VCaP (cell line): ENCODE measurements at regions not wholly inside any gene's neighbourhood (a gene's known extent, or its start where the extent isn't known, plus 50 kb on each side); places are given as distances from the start of the nearest gene placed in this dataset.

Source experiments
- H3K27ac ChIP-seq: fragments of 450-650 bp; 2 replicates; pipeline ENCODE4 v1.5.1; 2017
- TF ChIP-seq, protein P1 (sequence below): fragments of 450-650 bp; conservative IDR thresholded peaks from 2 replicates; pipeline ENCODE4 v1.5.1; 2017; ENCODE audit warnings: mild to moderate bottlenecking, moderate library complexity

- TF ChIP-seq, protein P1, sequence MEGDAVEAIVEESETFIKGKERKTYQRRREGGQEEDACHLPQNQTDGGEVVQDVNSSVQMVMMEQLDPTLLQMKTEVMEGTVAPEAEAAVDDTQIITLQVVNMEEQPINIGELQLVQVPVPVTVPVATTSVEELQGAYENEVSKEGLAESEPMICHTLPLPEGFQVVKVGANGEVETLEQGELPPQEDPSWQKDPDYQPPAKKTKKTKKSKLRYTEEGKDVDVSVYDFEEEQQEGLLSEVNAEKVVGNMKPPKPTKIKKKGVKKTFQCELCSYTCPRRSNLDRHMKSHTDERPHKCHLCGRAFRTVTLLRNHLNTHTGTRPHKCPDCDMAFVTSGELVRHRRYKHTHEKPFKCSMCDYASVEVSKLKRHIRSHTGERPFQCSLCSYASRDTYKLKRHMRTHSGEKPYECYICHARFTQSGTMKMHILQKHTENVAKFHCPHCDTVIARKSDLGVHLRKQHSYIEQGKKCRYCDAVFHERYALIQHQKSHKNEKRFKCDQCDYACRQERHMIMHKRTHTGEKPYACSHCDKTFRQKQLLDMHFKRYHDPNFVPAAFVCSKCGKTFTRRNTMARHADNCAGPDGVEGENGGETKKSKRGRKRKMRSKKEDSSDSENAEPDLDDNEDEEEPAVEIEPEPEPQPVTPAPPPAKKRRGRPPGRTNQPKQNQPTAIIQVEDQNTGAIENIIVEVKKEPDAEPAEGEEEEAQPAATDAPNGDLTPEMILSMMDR, result no peak
- no peak overlapping the region for H3K27ac ChIP-seq
Measured at GRCh38 chr11:26042113-26042512, 289.8 kb upstream of the ANO3 start.

GRCh38 chr11:26043665-26044064, 288.3 kb upstream of the ANO3 start:
- TF ChIP-seq, protein P1, result no peak
- no peak overlapping the region for H3K27ac ChIP-seq

- H3K27ac ChIP-seq, result no peak overlapping the region
- TF ChIP-seq, protein P1, result no peak
Measured at GRCh38 chr11:26044389-26044788, 287.5 kb upstream of the ANO3 start.

GRCh38 chr11:26045082-26045481, 286.8 kb upstream of the ANO3 start:
- H3K27ac ChIP-seq, result no peak overlapping the region

GRCh38 chr11:26048271-26048670, 283.7 kb upstream of the ANO3 start:
- H3K27ac ChIP-seq, result no peak overlapping the region
- TF ChIP-seq, protein P1, result no peak

More at GRCh38 chr11:26045082-26045481, 286.8 kb upstream of the ANO3 start:
- TF ChIP-seq, protein P1, result no peak

DNA sequence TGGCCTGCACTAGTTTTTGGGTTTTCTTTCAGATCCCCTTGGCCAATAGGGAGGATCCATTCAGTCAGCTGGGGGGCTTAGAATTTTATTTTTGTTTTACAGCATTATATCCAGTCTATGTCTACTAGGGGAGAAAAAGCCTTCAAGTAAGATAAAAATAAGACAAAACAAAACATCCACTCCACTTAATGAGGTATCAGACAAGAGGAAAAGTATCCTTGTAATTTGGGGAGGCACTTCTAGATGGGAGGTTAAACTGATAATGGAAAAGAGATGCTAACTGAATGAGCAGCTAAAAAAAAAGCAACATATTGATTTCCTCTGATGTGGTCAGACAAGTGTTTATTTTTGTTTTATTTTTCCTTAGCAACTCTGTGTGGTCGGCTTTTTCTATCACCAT, 278.0 kb upstream of the ANO3 start:
- TF ChIP-seq, protein P1, result no peak
- no peak overlapping the region for H3K27ac ChIP-seq

- no peak overlapping the region for H3K27ac ChIP-seq
- TF ChIP-seq, protein P1, result no peak
Measured at GRCh38 chr11:26062660-26063059, 269.3 kb upstream of the ANO3 start.
